Central memory CD8-positive, alpha-beta T cell (primary cell): ENCODE measurements at regions not wholly inside any gene's neighbourhood (a gene's known extent, or its start where the extent isn't known, plus 50 kb on each side); places are given as distances from the start of the nearest gene placed in this dataset.

Experiments
- ATAC-seq: fragments of 150-1000 bp; cut with Tn5 transposase; replicated peaks from 2 replicates; pipeline ENCODE4 v1.10.0; 2022; ENCODE audit warnings: mild to moderate bottlenecking, moderate FRiP score, moderate number of reproducible peaks; ENCODE audit not compliant: poor library complexity, severe bottlenecking; ENCODE audit errors: extremely low read depth
- DNase-seq, 2 donors: peaks; one replicate each; pipeline ENCODE4 v3.0.0; 2021; ENCODE audit warnings: low spot score in 2 of 2
- H3K27ac Mint-ChIP-seq: one replicate; pipeline ENCODE4 v1.8.0; 2022; ENCODE audit warnings: low read depth, mild to moderate bottlenecking, moderate library complexity, mixed read lengths
- H3K27me3 Mint-ChIP-seq: one replicate; pipeline ENCODE4 v1.8.0; 2022; ENCODE audit warnings: mixed read lengths
- H3K36me3 Mint-ChIP-seq: one replicate; pipeline ENCODE4 v1.8.0; 2022; ENCODE audit warnings: mild to moderate bottlenecking, moderate library complexity, mixed read lengths; ENCODE audit not compliant: insufficient read depth
- H3K4me1 Mint-ChIP-seq: one replicate; pipeline ENCODE4 v1.8.0; 2022; ENCODE audit warnings: mixed read lengths
- H3K4me3 Mint-ChIP-seq: one replicate; pipeline ENCODE4 v1.8.0; 2022; ENCODE audit warnings: mild to moderate bottlenecking, moderate library complexity, mixed read lengths
- H3K9me3 Mint-ChIP-seq: one replicate; pipeline ENCODE4 v1.8.0; 2022; ENCODE audit warnings: mixed read lengths

GRCh38 chr14:34184126-34184525, 233.3 kb upstream of the EGLN3 start:
- Mint-ChIP-seq H3K27me3 (no peaks in the 10 kb centered on the region), H3K9me3 (no peaks in the 10 kb centered on the region), H3K27ac (no peak overlapping the region), H3K4me3 (no peak overlapping the region), H3K36me3 (no peaks in the 10 kb centered on the region), H3K4me1 (no peaks in the 10 kb centered on the region)
- DNase-seq (no peak), ATAC-seq (no peak)

GRCh38 chr14:34183478-34183877, 232.6 kb upstream of the EGLN3 start:
- no peaks in the 10 kb centered on the region for H3K27me3 Mint-ChIP-seq

GRCh38 chr14:34181338-34181737, 230.5 kb upstream of the EGLN3 start:
- Mint-ChIP-seq H3K4me3 (no peak overlapping the region), H3K9me3 (no peaks in the 10 kb centered on the region), H3K36me3 (no peaks in the 10 kb centered on the region), H3K4me1 (no peaks in the 10 kb centered on the region), H3K27me3 (no peaks in the 10 kb centered on the region), H3K27ac (no peak overlapping the region)
- ATAC-seq (no peak), DNase-seq (no peak)

More at GRCh38 chr14:34183478-34183877, 232.6 kb upstream of the EGLN3 start:
- ATAC-seq = no peak
- H3K36me3 Mint-ChIP-seq = no peaks in the 10 kb centered on the region
- H3K9me3 Mint-ChIP-seq = no peaks in the 10 kb centered on the region
- DNase-seq = no peak
- no peak overlapping the region for H3K27ac Mint-ChIP-seq
- no peak overlapping the region for H3K4me3 Mint-ChIP-seq
- no peaks in the 10 kb centered on the region for H3K4me1 Mint-ChIP-seq

- Mint-ChIP-seq H3K27ac (no peak overlapping the region), H3K36me3 (no peaks in the 10 kb centered on the region), H3K9me3 (no peaks in the 10 kb centered on the region), H3K4me1 (no peaks in the 10 kb centered on the region), H3K27me3 (no peaks in the 10 kb centered on the region), H3K4me3 (no peak overlapping the region)
- ATAC-seq (no peak), DNase-seq (no peak)
These were observed 230.0 kb upstream of the EGLN3 start for GRCh38 chr14:34180869-34181268.

- H3K27me3 Mint-ChIP-seq = no peaks in the 10 kb centered on the region
- H3K4me3 Mint-ChIP-seq = no peak overlapping the region
- H3K9me3 Mint-ChIP-seq = no peaks in the 10 kb centered on the region
- H3K36me3 Mint-ChIP-seq = no peaks in the 10 kb centered on the region
- no peak for DNase-seq
- no peak for ATAC-seq
- H3K4me1 Mint-ChIP-seq = no peaks in the 10 kb centered on the region
- no peak overlapping the region for H3K27ac Mint-ChIP-seq
These were observed 229.6 kb upstream of the EGLN3 start for GRCh38 chr14:34180434-34180833.

- DNase-seq (no peak), ATAC-seq (no peak)
- Mint-ChIP-seq H3K9me3 (no peaks in the 10 kb centered on the region), H3K36me3 (no peaks in the 10 kb centered on the region), H3K4me1 (no peaks in the 10 kb centered on the region), H3K27me3 (no peaks in the 10 kb centered on the region), H3K4me3 (no peak overlapping the region), H3K27ac (no peak overlapping the region)
These were observed 228.9 kb upstream of the EGLN3 start for GRCh38 chr14:34179727-34180126.

- ATAC-seq (no peak), DNase-seq (no peak)
- no peaks in the 10 kb centered on the region for H3K36me3 Mint-ChIP-seq
- H3K4me3 Mint-ChIP-seq = no peak overlapping the region
- H3K27ac Mint-ChIP-seq = no peak overlapping the region
- no peaks in the 10 kb centered on the region for H3K9me3 Mint-ChIP-seq
- no peaks in the 10 kb centered on the region for H3K27me3 Mint-ChIP-seq
- no peaks in the 10 kb centered on the region for H3K4me1 Mint-ChIP-seq
These were observed 226.6 kb upstream of the EGLN3 start for GRCh38 chr14:34177466-34177865.

GRCh38 chr14:34175574-34175973, 224.7 kb upstream of the EGLN3 start:
- Mint-ChIP-seq H3K36me3 (no peaks in the 10 kb centered on the region), H3K27me3 (no peaks in the 10 kb centered on the region), H3K27ac (no peak overlapping the region), H3K9me3 (no peaks in the 10 kb centered on the region), H3K4me1 (no peaks in the 10 kb centered on the region), H3K4me3 (no peak overlapping the region)
- DNase-seq (no peak), ATAC-seq (no peak)

GRCh38 chr14:34174973-34175372, 224.1 kb upstream of the EGLN3 start:
- no peaks in the 10 kb centered on the region for H3K4me1 Mint-ChIP-seq
- H3K4me3 Mint-ChIP-seq = no peak overlapping the region
- ATAC-seq (no peak), DNase-seq (no peak)
- H3K27me3 Mint-ChIP-seq = no peaks in the 10 kb centered on the region
- H3K27ac Mint-ChIP-seq = no peak overlapping the region
- no peaks in the 10 kb centered on the region for H3K36me3 Mint-ChIP-seq
- no peaks in the 10 kb centered on the region for H3K9me3 Mint-ChIP-seq

GRCh38 chr14:34173916-34174315, 223.0 kb upstream of the EGLN3 start:
- DNase-seq = no peak
- Mint-ChIP-seq H3K4me1 (no peaks in the 10 kb centered on the region), H3K27ac (no peak overlapping the region), H3K27me3 (no peaks in the 10 kb centered on the region), H3K36me3 (no peaks in the 10 kb centered on the region), H3K4me3 (no peak overlapping the region), H3K9me3 (no peaks in the 10 kb centered on the region)
- ATAC-seq = no peak

- Mint-ChIP-seq H3K36me3 (no peaks in the 10 kb centered on the region), H3K27me3 (no peaks in the 10 kb centered on the region), H3K4me1 (no peaks in the 10 kb centered on the region), H3K4me3 (no peak overlapping the region), H3K9me3 (no peaks in the 10 kb centered on the region), H3K27ac (no peak overlapping the region)
- no peak for ATAC-seq
- DNase-seq = no peak
These were observed 221.9 kb upstream of the EGLN3 start for GRCh38 chr14:34172550-34173368.

- no peaks in the 10 kb centered on the region for H3K36me3 Mint-ChIP-seq
- no peak overlapping the region for H3K27ac Mint-ChIP-seq
- ATAC-seq (no peak), DNase-seq (no peak)
- no peaks in the 10 kb centered on the region for H3K9me3 Mint-ChIP-seq
- no peaks in the 10 kb centered on the region for H3K4me1 Mint-ChIP-seq
- H3K27me3 Mint-ChIP-seq = no peaks in the 10 kb centered on the region
- H3K4me3 Mint-ChIP-seq = no peak overlapping the region
These were observed 221.2 kb upstream of the EGLN3 start for GRCh38 chr14:34172173-34172451.

GRCh38 chr14:34171431-34172172, 220.7 kb upstream of the EGLN3 start:
- ATAC-seq (no peak), DNase-seq (no peak)
- no peak overlapping the region for H3K27ac Mint-ChIP-seq
- no peak overlapping the region for H3K4me3 Mint-ChIP-seq
- no peaks in the 10 kb centered on the region for H3K4me1 Mint-ChIP-seq
- no peaks in the 10 kb centered on the region for H3K36me3 Mint-ChIP-seq
- no peaks in the 10 kb centered on the region for H3K27me3 Mint-ChIP-seq
- H3K9me3 Mint-ChIP-seq = no peaks in the 10 kb centered on the region
